ENCODE measurements at regions not wholly inside any gene's neighbourhood (a gene's known extent, or its start where the extent isn't known, plus 50 kb on each side); places are given as distances from the start of the nearest gene placed in this dataset.
A peak's percentile ranks its signal among the peaks of the same experiment; 100 is the strongest.

- peak; percentile 30 for DNase-seq
These were observed 51.0 kb upstream of the CTDP1 start for GRCh38 chr18:79628416-79629248.

- DNase-seq, result no peak
These were observed 50.4 kb upstream of the CTDP1 start for GRCh38 chr18:79629249-79629558.

GRCh38 chr18:79629606-79630005, 50.0 kb upstream of the CTDP1 start:
- no peak for DNase-seq
